Right lobe of liver (tissue), 4 donors: ENCODE measurements at regions not wholly inside any gene's neighbourhood (a gene's known extent, or its start where the extent isn't known, plus 50 kb on each side); places are given as distances from the start of the nearest gene placed in this dataset.

Source experiments
- POLR2A ChIP-seq: fragments of 450-650 bp; IDR thresholded peaks from one replicate; pipeline ENCODE4 v1.6.1; 2017; ENCODE audit warnings: antibody characterized with exemption, mild to moderate bottlenecking
- TF ChIP-seq, protein P1 (sequence below), 4 donors: fragments of 200-600 bp in 3 of 4; fragments of 450-650 bp in 1 of 4; IDR thresholded peaks; one replicate each; pipeline versions ENCODE4 v1.5.1 to v1.8.0; 2016 to 2022; ENCODE audit warnings: antibody characterized with exemption in 4 of 4, mild to moderate bottlenecking in 2 of 4
- donor health status: DM: no; HTN: no; CAD: no.
- donor health status: DM: no; HTN: no; CAD: no.
- donor health status: DM: no; HTN: yes; CAD: no.

DNA sequence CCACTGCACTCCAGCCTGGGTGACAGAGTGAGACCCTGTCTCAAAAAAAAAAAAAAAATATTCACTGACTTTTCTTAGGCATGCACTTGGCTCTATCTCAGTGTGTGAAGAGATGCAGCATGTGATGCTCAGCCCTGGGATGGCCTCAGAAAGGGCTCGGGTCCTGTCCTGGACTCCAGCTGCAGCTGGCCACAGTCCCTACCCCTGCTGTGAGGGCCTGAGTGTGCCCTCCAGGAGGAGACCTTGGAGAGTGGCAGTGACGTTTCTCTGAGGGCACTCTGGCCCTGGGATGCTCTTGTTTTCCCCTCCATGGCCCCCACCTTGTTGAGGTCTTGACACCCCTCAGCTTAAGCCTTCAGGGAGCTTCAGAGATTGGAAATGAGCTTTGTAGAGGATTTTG lies 81.9 kb upstream of the POU3F1 start:
- TF ChIP-seq, protein P1, sequence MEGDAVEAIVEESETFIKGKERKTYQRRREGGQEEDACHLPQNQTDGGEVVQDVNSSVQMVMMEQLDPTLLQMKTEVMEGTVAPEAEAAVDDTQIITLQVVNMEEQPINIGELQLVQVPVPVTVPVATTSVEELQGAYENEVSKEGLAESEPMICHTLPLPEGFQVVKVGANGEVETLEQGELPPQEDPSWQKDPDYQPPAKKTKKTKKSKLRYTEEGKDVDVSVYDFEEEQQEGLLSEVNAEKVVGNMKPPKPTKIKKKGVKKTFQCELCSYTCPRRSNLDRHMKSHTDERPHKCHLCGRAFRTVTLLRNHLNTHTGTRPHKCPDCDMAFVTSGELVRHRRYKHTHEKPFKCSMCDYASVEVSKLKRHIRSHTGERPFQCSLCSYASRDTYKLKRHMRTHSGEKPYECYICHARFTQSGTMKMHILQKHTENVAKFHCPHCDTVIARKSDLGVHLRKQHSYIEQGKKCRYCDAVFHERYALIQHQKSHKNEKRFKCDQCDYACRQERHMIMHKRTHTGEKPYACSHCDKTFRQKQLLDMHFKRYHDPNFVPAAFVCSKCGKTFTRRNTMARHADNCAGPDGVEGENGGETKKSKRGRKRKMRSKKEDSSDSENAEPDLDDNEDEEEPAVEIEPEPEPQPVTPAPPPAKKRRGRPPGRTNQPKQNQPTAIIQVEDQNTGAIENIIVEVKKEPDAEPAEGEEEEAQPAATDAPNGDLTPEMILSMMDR (IDR thresholded peaks at IDR 0.05), result no peak
- TF ChIP-seq POLR2A, result no peak
